ENCODE measurements at regions not wholly inside any gene's neighbourhood (a gene's known extent, or its start where the extent isn't known, plus 50 kb on each side); places are given as distances from the start of the nearest gene placed in this dataset.

- no peak for TF ChIP-seq EZH2 (IDR thresholded peaks at IDR 0.05; ENCODE audit: insufficient read depth, low read length)
- TF ChIP-seq CTCF (IDR thresholded peaks at IDR 0.05; ENCODE audit: insufficient read depth, low read depth, low read length), result no peak
- H3K4me1 ChIP-seq (ENCODE audit: insufficient read depth, low read length), result no peaks in the 10 kb centered on the region
- no peaks in the 10 kb centered on the region for H3K36me3 ChIP-seq (ENCODE audit: insufficient read depth, low read length)
- no peak overlapping the region for H3K27ac ChIP-seq (ENCODE audit: low read depth, low read length)
- Mint-ChIP-seq H3K4me1 (ENCODE audit: low read depth, unreplicated experiment) (no peaks in the 10 kb centered on the region), H3K36me3 (ENCODE audit: low read depth, unreplicated experiment) (no peaks in the 10 kb centered on the region), H3K27me3 (ENCODE audit: low read depth, unreplicated experiment) (peaks cover 14% of the 10 kb centered on the region), H3K9me3 (ENCODE audit: unreplicated experiment) (no peaks in the 10 kb centered on the region), H3K4me3 (ENCODE audit: unreplicated experiment) (no peak overlapping the region), H3K27ac (ENCODE audit: unreplicated experiment) (no peak overlapping the region)
- no peaks in the 10 kb centered on the region for H3K27me3 ChIP-seq (ENCODE audit: insufficient read depth, low read length)
- no peak overlapping the region for H3K4me3 ChIP-seq (ENCODE audit: insufficient read depth, low read depth, low read length)
- H3K9ac ChIP-seq (ENCODE audit: low read length), result no peak overlapping the region
- FAIRE-seq (no peak), DNase-seq (ENCODE audit: low read depth) (no peak)
- no peaks in the 10 kb centered on the region for H4K20me1 ChIP-seq (ENCODE audit: insufficient read depth, low read length)
- H3K79me2 ChIP-seq (ENCODE audit: insufficient read depth, low read length), result no peaks in the 10 kb centered on the region
- H3K9me3 ChIP-seq (ENCODE audit: insufficient read depth, low read depth, low read length), result no peaks in the 10 kb centered on the region
- H2AFZ ChIP-seq (ENCODE audit: low read depth, low read length), result no peak overlapping the region
- H3K4me2 ChIP-seq (ENCODE audit: low read length), result no peak overlapping the region
These were observed 95.7 kb upstream of the EGFLAM start for GRCh38 chr5:38162625-38163024.

GRCh38 chr5:38157024-38157423 is 101.3 kb upstream of the EGFLAM start:
- H3K36me3 Mint-ChIP-seq (ENCODE audit: low read depth, unreplicated experiment), result no peaks in the 10 kb centered on the region
- no peak overlapping the region for H3K4me2 ChIP-seq (ENCODE audit: low read length)
- no peaks in the 10 kb centered on the region for H3K4me1 ChIP-seq (ENCODE audit: insufficient read depth, low read length)
- no peaks in the 10 kb centered on the region for H3K79me2 ChIP-seq (ENCODE audit: insufficient read depth, low read length)
- H3K36me3 ChIP-seq (ENCODE audit: insufficient read depth, low read length), result no peaks in the 10 kb centered on the region
- no peaks in the 10 kb centered on the region for H3K4me1 Mint-ChIP-seq (ENCODE audit: low read depth, unreplicated experiment)
- H3K4me3 Mint-ChIP-seq (ENCODE audit: unreplicated experiment), result no peak overlapping the region
- FAIRE-seq (no peak), DNase-seq (ENCODE audit: low read depth) (no peak)
- peaks cover 8% of the 10 kb centered on the region for H3K27me3 ChIP-seq (ENCODE audit: insufficient read depth, low read length)
- no peak overlapping the region for H2AFZ ChIP-seq (ENCODE audit: low read depth, low read length)
- peaks cover 2% of the 10 kb centered on the region for H3K9me3 Mint-ChIP-seq (ENCODE audit: unreplicated experiment)
- no peak overlapping the region for H3K9ac ChIP-seq (ENCODE audit: low read length)
- no peak overlapping the region for H3K4me3 ChIP-seq (ENCODE audit: insufficient read depth, low read depth, low read length)
- no peak overlapping the region for H3K27ac Mint-ChIP-seq (ENCODE audit: unreplicated experiment)
- H3K9me3 ChIP-seq (ENCODE audit: insufficient read depth, low read depth, low read length), result no peaks in the 10 kb centered on the region
- H3K27ac ChIP-seq (ENCODE audit: low read depth, low read length), result no peak overlapping the region
- H3K27me3 Mint-ChIP-seq (ENCODE audit: low read depth, unreplicated experiment), result peaks cover 10% of the 10 kb centered on the region
- TF ChIP-seq EZH2 (IDR thresholded peaks at IDR 0.05; ENCODE audit: insufficient read depth, low read length) (no peak), CTCF (IDR thresholded peaks at IDR 0.05; ENCODE audit: insufficient read depth, low read depth, low read length) (no peak)
- no peaks in the 10 kb centered on the region for H4K20me1 ChIP-seq (ENCODE audit: insufficient read depth, low read length)

GRCh38 chr5:38154615-38155204 is 103.6 kb upstream of the EGFLAM start:
- no peak overlapping the region for H3K4me3 ChIP-seq (ENCODE audit: insufficient read depth, low read depth, low read length)
- no peaks in the 10 kb centered on the region for H3K4me1 ChIP-seq (ENCODE audit: insufficient read depth, low read length)
- no peak for TF ChIP-seq EZH2 (IDR thresholded peaks at IDR 0.05; ENCODE audit: insufficient read depth, low read length)
- TF ChIP-seq CTCF (IDR thresholded peaks at IDR 0.05; ENCODE audit: insufficient read depth, low read depth, low read length), result no peak
- no peaks in the 10 kb centered on the region for H3K9me3 ChIP-seq (ENCODE audit: insufficient read depth, low read depth, low read length)
- H2AFZ ChIP-seq (ENCODE audit: low read depth, low read length), result no peak overlapping the region
- H3K27me3 ChIP-seq (ENCODE audit: insufficient read depth, low read length), result peaks cover 8% of the 10 kb centered on the region
- H3K9ac ChIP-seq (ENCODE audit: low read length), result no peak overlapping the region
- H3K4me3 Mint-ChIP-seq (ENCODE audit: unreplicated experiment), result no peak overlapping the region
- H3K36me3 Mint-ChIP-seq (ENCODE audit: low read depth, unreplicated experiment), result no peaks in the 10 kb centered on the region
- H3K27me3 Mint-ChIP-seq (ENCODE audit: low read depth, unreplicated experiment), result peaks cover 13% of the 10 kb centered on the region
- H3K27ac ChIP-seq (ENCODE audit: low read depth, low read length), result no peak overlapping the region
- H3K27ac Mint-ChIP-seq (ENCODE audit: unreplicated experiment), result no peak overlapping the region
- H3K4me1 Mint-ChIP-seq (ENCODE audit: low read depth, unreplicated experiment), result no peaks in the 10 kb centered on the region
- H3K79me2 ChIP-seq (ENCODE audit: insufficient read depth, low read length), result no peaks in the 10 kb centered on the region
- no peaks in the 10 kb centered on the region for H3K36me3 ChIP-seq (ENCODE audit: insufficient read depth, low read length)
- DNase-seq (ENCODE audit: low read depth) (no peak), FAIRE-seq (no peak)
- H3K4me2 ChIP-seq (ENCODE audit: low read length), result no peak overlapping the region
- no peaks in the 10 kb centered on the region for H4K20me1 ChIP-seq (ENCODE audit: insufficient read depth, low read length)
- peaks cover 5% of the 10 kb centered on the region for H3K9me3 Mint-ChIP-seq (ENCODE audit: unreplicated experiment)
